ENCODE measurements at regions not wholly inside any gene's neighbourhood (a gene's known extent, or its start where the extent isn't known, plus 50 kb on each side); places are given as distances from the start of the nearest gene placed in this dataset.

- TF ChIP-seq CTCF (IDR thresholded peaks at IDR 0.05) (no peak), POLR2A (IDR thresholded peaks at IDR 0.05) (no peak)
Measured at GRCh38 chr5:2249026-2249425, 366.3 kb upstream of the IRX4 start.

Measured in body of pancreas (tissue), 4 donors.